ENCODE measurements at regions not wholly inside any gene's neighbourhood (a gene's known extent, or its start where the extent isn't known, plus 50 kb on each side); places are given as distances from the start of the nearest gene placed in this dataset.
A peak's percentile ranks its signal among the peaks of the same experiment; 100 is the strongest.
"Not testable (repeated sequence)": the region's sequence is repeated elsewhere in the genome, so short reads cannot be mapped to it uniquely, and the experiment has no call there.

- no peak overlapping the region for H3K4me3 ChIP-seq (replicated peaks; ENCODE audit: low read depth, low read length)
- no peak for DNase-seq (ENCODE audit: extremely low read depth, low read depth)
- no peak for TF ChIP-seq CTCF (IDR thresholded peaks at IDR 0.05; ENCODE audit: low read depth, low read length, missing control alignments)
These were observed 1260.3 kb downstream of the TMEM121 start for GRCh38 chr14:106786697-106787096.

- no peak overlapping the region for H3K4me3 ChIP-seq (replicated peaks; ENCODE audit: low read depth, low read length)
- no peak for TF ChIP-seq CTCF (IDR thresholded peaks at IDR 0.05; ENCODE audit: low read depth, low read length, missing control alignments)
- no peak for DNase-seq (ENCODE audit: extremely low read depth, low read depth)
These were observed 1261.2 kb downstream of the TMEM121 start for GRCh38 chr14:106787626-106788025.

GRCh38 chr14:106788534-106788933 is 1262.2 kb downstream of the TMEM121 start:
- no peak for TF ChIP-seq CTCF (IDR thresholded peaks at IDR 0.05; ENCODE audit: low read depth, low read length, missing control alignments)
- H3K4me3 ChIP-seq (replicated peaks; ENCODE audit: low read depth, low read length): no peak overlapping the region
- no peak for DNase-seq (ENCODE audit: extremely low read depth, low read depth)

GRCh38 chr14:106789318-106789717 is 1262.9 kb downstream of the TMEM121 start:
- no peak overlapping the region for H3K4me3 ChIP-seq (replicated peaks; ENCODE audit: low read depth, low read length)
- no peak for DNase-seq (ENCODE audit: extremely low read depth, low read depth)
- no peak for TF ChIP-seq CTCF (IDR thresholded peaks at IDR 0.05; ENCODE audit: low read depth, low read length, missing control alignments)

GRCh38 chr14:106790189-106791036 is 1264.0 kb downstream of the TMEM121 start:
- TF ChIP-seq CTCF (IDR thresholded peaks at IDR 0.05; ENCODE audit: low read depth, low read length, missing control alignments): peak; percentile 50
- no peak overlapping the region for H3K4me3 ChIP-seq (replicated peaks; ENCODE audit: low read depth, low read length)
- DNase-seq (ENCODE audit: extremely low read depth, low read depth): no peak

- no peak overlapping the region for H3K4me3 ChIP-seq (replicated peaks; ENCODE audit: low read depth, low read length)
- TF ChIP-seq CTCF (IDR thresholded peaks at IDR 0.05; ENCODE audit: low read depth, low read length, missing control alignments): no peak
- DNase-seq (ENCODE audit: extremely low read depth, low read depth): no peak
These were observed 1266.2 kb downstream of the TMEM121 start for GRCh38 chr14:106792543-106792942.

GRCh38 chr14:106798166-106798565 is 1271.8 kb downstream of the TMEM121 start:
- not testable (repeated sequence) for DNase-seq (ENCODE audit: extremely low read depth, low read depth); H3K4me3 ChIP-seq (replicated peaks; ENCODE audit: low read depth, low read length)

All from HFF-Myc (cell line).